SK-N-MC (cell line): ENCODE measurements at regions not wholly inside any gene's neighbourhood (a gene's known extent, or its start where the extent isn't known, plus 50 kb on each side); places are given as distances from the start of the nearest gene placed in this dataset.

Experiments used
- DNase-seq: peaks from one replicate; pipeline ENCODE4 v3.0.0-alpha.2; 2011; ENCODE audit warnings: low read depth, low spot score
- H3K27ac ChIP-seq: fragments of 200-600 bp; sonication (generic); 2 replicates; pipeline ENCODE4 v1.5.1; 2016; ENCODE audit warnings: mixed run types
- H3K36me3 ChIP-seq: fragments of 200-600 bp; sonication (generic); 2 replicates; pipeline ENCODE4 v1.6.1; 2017; ENCODE audit warnings: antibody characterized with exemption, low read length, mixed read lengths; ENCODE audit not compliant: insufficient read depth
- H3K4me3 ChIP-seq: fragments of 200-600 bp; sonication (generic); 2 replicates; pipeline ENCODE4 v1.5.1; 2016
- H3K9ac ChIP-seq: fragments of 200-600 bp; sonication (generic); 2 replicates; pipeline ENCODE4 v1.8.0; 2017; ENCODE audit warnings: mixed run types, mixed read lengths; ENCODE audit not compliant: insufficient read length
- H3K9me3 ChIP-seq: fragments of 200-600 bp; sonication (generic); 2 replicates; pipeline ENCODE4 v1.6.1; 2017; ENCODE audit warnings: low read depth, mild to moderate bottlenecking, antibody characterized with exemption, low read length, moderate library complexity, mixed read lengths
- EZH2 ChIP-seq: fragments of 200-600 bp; sonication (generic); IDR thresholded peaks from one replicate; pipeline ENCODE4 v1.6.1; 2017; ENCODE audit warnings: antibody characterized with exemption
- FOXP2 ChIP-seq: optimal IDR thresholded peaks from 2 replicates; pipeline ENCODE3; 2011; ENCODE audit warnings: mild to moderate bottlenecking, moderate library complexity; ENCODE audit not compliant: insufficient read depth; ENCODE audit errors: extremely low read length, control extremely low read depth
- POLR2AphosphoS5 ChIP-seq: IDR thresholded peaks from 2 replicates; pipeline ENCODE4 v1.6.1; 2012; ENCODE audit warnings: mild to moderate bottlenecking, low read depth, low read length, borderline replicate concordance

- Histone ChIP-seq H3K36me3 (no peaks in the 10 kb centered on the region), H3K4me3 (no peak overlapping the region), H3K9ac (no peak overlapping the region), H3K27ac (no peak overlapping the region), H3K9me3 (no peaks in the 10 kb centered on the region)
- TF ChIP-seq FOXP2 (no peak), EZH2 (no peak), POLR2AphosphoS5 (no peak)
- no peak for DNase-seq
These were observed 191.7 kb upstream of the SERP2 start for GRCh38 chr13:44181931-44182330.

GRCh38 chr13:44184740-44185139, 188.9 kb upstream of the SERP2 start:
- DNase-seq = no peak
- no peak overlapping the region for H3K4me3 ChIP-seq
- no peaks in the 10 kb centered on the region for H3K36me3 ChIP-seq

GRCh38 chr13:44188257-44188656, 185.4 kb upstream of the SERP2 start:
- Histone ChIP-seq H3K9me3 (no peaks in the 10 kb centered on the region), H3K27ac (no peak overlapping the region), H3K9ac (no peak overlapping the region), H3K36me3 (no peaks in the 10 kb centered on the region), H3K4me3 (no peak overlapping the region)
- DNase-seq = no peak
- no peak for TF ChIP-seq FOXP2
- TF ChIP-seq POLR2AphosphoS5 = no peak
- TF ChIP-seq EZH2 = no peak

More at GRCh38 chr13:44184740-44185139, 188.9 kb upstream of the SERP2 start:
- H3K27ac ChIP-seq = no peak overlapping the region
- no peak overlapping the region for H3K9ac ChIP-seq
- H3K9me3 ChIP-seq = no peaks in the 10 kb centered on the region
- TF ChIP-seq FOXP2 (no peak), POLR2AphosphoS5 (no peak), EZH2 (no peak)

DNA sequence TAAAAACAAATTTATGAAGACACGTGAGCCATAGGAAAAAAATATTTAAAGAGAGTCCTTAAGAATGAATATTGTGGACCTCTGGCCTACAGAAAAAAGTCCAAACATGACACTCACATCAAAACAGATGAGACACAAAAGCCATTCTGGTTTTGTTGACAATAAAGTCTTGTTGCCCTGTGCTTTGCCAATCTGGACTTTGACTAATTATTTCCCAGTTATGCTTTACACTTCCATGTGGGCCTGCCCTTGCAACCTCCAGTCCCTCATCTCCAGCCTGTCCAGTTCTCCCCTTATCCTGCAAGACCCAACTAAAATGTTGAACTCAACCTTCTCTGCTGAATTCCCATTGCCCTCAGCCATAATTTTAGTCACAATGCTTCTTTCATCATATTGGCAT, 184.5 kb upstream of the SERP2 start:
- Histone ChIP-seq H3K9ac (no peak overlapping the region), H3K9me3 (no peaks in the 10 kb centered on the region), H3K4me3 (no peak overlapping the region), H3K36me3 (no peaks in the 10 kb centered on the region), H3K27ac (no peak overlapping the region)
- no peak for DNase-seq
- no peak for TF ChIP-seq FOXP2

- no peak overlapping the region for H3K27ac ChIP-seq
These were observed 182.5 kb upstream of the SERP2 start for GRCh38 chr13:44191103-44191502.

DNA sequence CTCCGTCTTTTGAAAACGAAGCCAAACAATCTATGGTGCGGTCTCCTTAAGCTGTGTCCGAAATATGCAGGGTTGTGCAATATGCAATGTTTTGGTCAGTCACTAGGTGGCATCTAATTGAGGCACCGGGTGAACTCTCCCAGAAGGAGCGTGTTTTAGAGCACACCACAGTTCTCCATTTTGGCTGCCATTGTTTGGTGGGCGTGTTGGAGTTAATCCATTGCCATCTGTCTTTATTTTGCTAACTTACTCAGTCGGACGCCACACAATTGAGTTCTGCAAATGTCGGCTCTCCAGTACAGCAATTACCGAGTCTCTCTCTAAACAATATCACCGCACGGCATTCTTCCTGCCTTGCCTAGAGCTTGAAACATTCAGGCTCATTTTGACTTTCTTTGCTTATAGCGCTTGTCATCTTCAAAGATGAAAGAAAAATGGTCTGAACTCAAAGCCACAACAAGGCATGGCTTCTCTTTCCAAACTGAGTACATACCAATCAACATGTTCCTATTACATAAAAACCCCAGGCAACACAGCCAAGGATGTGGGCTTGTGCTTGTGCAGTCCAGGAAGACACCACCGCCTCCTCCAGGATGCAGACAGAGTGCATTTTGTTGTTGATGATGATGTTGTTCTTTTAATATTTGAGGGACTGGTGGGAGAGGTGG, 182.0 kb upstream of the SERP2 start:
- Histone ChIP-seq H3K9me3 (no peaks in the 10 kb centered on the region), H3K9ac (no peak overlapping the region), H3K27ac (no peak overlapping the region), H3K36me3 (no peaks in the 10 kb centered on the region), H3K4me3 (no peak overlapping the region)
- TF ChIP-seq EZH2 = no peak
- TF ChIP-seq POLR2AphosphoS5 = no peak
- no peak for TF ChIP-seq FOXP2
- no peak for DNase-seq

More at GRCh38 chr13:44191103-44191502, 182.5 kb upstream of the SERP2 start:
- Histone ChIP-seq H3K9ac (no peak overlapping the region), H3K9me3 (no peaks in the 10 kb centered on the region), H3K4me3 (no peak overlapping the region), H3K36me3 (no peaks in the 10 kb centered on the region)
- TF ChIP-seq FOXP2 = no peak
- no peak for TF ChIP-seq EZH2
- TF ChIP-seq POLR2AphosphoS5 = no peak
- no peak for DNase-seq

GRCh38 chr13:44193731-44194130, 179.9 kb upstream of the SERP2 start:
- H3K9ac ChIP-seq = no peak overlapping the region
- H3K4me3 ChIP-seq = no peak overlapping the region
- no peak for DNase-seq
- H3K9me3 ChIP-seq = no peaks in the 10 kb centered on the region
- no peak overlapping the region for H3K27ac ChIP-seq
- TF ChIP-seq EZH2 = no peak
- TF ChIP-seq FOXP2 = no peak
- TF ChIP-seq POLR2AphosphoS5 = no peak
- H3K36me3 ChIP-seq = no peaks in the 10 kb centered on the region

DNA sequence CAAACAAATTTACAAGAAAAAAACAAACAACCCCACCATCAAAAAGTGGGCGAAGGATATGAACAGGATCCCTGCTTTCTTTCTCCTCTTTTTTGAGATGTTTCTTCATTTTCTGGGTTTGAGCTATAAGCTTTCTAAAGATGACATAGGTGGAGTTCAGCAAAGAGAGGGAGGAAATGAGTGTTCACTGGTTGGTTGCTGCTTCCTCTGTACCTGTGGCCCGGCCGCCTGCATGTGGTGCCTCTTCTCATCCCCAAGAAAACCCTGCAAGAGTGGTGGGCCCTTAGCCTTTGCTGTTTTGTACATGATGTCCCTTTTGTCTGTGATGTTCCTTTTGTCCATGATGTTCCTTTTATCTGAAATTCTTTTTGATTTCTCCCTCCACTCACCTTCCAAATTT, 178.4 kb upstream of the SERP2 start:
- Histone ChIP-seq H3K36me3 (no peaks in the 10 kb centered on the region), H3K9me3 (no peaks in the 10 kb centered on the region), H3K4me3 (no peak overlapping the region), H3K27ac (no peak overlapping the region), H3K9ac (no peak overlapping the region)
- TF ChIP-seq EZH2 = no peak
- TF ChIP-seq FOXP2 = no peak
- no peak for TF ChIP-seq POLR2AphosphoS5
- no peak for DNase-seq

GRCh38 chr13:44196196-44196751, 177.3 kb upstream of the SERP2 start:
- Histone ChIP-seq H3K9ac (no peak overlapping the region), H3K4me3 (no peak overlapping the region), H3K36me3 (no peaks in the 10 kb centered on the region), H3K9me3 (no peaks in the 10 kb centered on the region), H3K27ac (no peak overlapping the region)
- no peak for DNase-seq
- TF ChIP-seq POLR2AphosphoS5 = no peak
- no peak for TF ChIP-seq FOXP2
- no peak for TF ChIP-seq EZH2
